WERI-Rb-1 (cell line): ENCODE measurements at regions not wholly inside any gene's neighbourhood (a gene's known extent, or its start where the extent isn't known, plus 50 kb on each side); places are given as distances from the start of the nearest gene placed in this dataset.
A peak's percentile ranks its signal among the peaks of the same experiment; 100 is the strongest.

Source experiments
- DNase-seq: peaks from one replicate; pipeline ENCODE4 v3.0.0-alpha.2; 2020
- H3K27ac ChIP-seq: fragments of 250-450 bp; sonication (Bioruptor Pico); 2 replicates; pipeline ENCODE4 v1.5.1; 2020; ENCODE audit warnings: mild to moderate bottlenecking, moderate library complexity
- H3K27me3 ChIP-seq: fragments of 250-450 bp; sonication (Bioruptor Pico); 2 replicates; pipeline ENCODE4 v1.5.1; 2021; ENCODE audit warnings: mild to moderate bottlenecking, low read depth, moderate library complexity; ENCODE audit not compliant: insufficient read depth, severe bottlenecking
- H3K36me3 ChIP-seq: fragments of 250-450 bp; sonication (Bioruptor Pico); 2 replicates; pipeline ENCODE4 v1.5.1; 2020; ENCODE audit warnings: mild to moderate bottlenecking, moderate library complexity
- H3K4me3 ChIP-seq: 2 replicates; pipeline ENCODE4 v1.5.1; 2011; ENCODE audit warnings: low read depth, mild to moderate bottlenecking, control low read depth, low read length
- H3K9me3 ChIP-seq: fragments of 250-450 bp; sonication (Bioruptor Pico); 2 replicates; pipeline ENCODE4 v1.5.1; 2021; ENCODE audit warnings: mild to moderate bottlenecking, moderate library complexity; ENCODE audit not compliant: severe bottlenecking
- CTCF ChIP-seq: IDR thresholded peaks from 2 replicates; pipeline ENCODE4 v1.5.1; 2011; ENCODE audit warnings: low read depth, mild to moderate bottlenecking, control low read depth, inconsistent platforms, low read length

GRCh38 chr14:31994391-31995033 lies 82.6 kb upstream of the ARHGAP5 start:
- Histone ChIP-seq H3K9me3 (no peaks in the 10 kb centered on the region), H3K27ac (no peak overlapping the region), H3K36me3 (no peaks in the 10 kb centered on the region), H3K27me3 (no peaks in the 10 kb centered on the region), H3K4me3 (no peak overlapping the region)
- no peak for TF ChIP-seq CTCF
- DNase-seq: no peak

GRCh38 chr14:32003585-32003984 lies 73.5 kb upstream of the ARHGAP5 start:
- H3K9me3 ChIP-seq: no peaks in the 10 kb centered on the region
- H3K27me3 ChIP-seq: no peaks in the 10 kb centered on the region
- H3K36me3 ChIP-seq: no peaks in the 10 kb centered on the region
- no peak for DNase-seq
- H3K27ac ChIP-seq: no peak overlapping the region
- no peak for TF ChIP-seq CTCF
- no peak overlapping the region for H3K4me3 ChIP-seq

- H3K4me3 ChIP-seq: no peak overlapping the region
- no peak overlapping the region for H3K27ac ChIP-seq
Measured at GRCh38 chr14:32004300-32004699, 72.8 kb upstream of the ARHGAP5 start.

GRCh38 chr14:32005628-32006027 lies 71.5 kb upstream of the ARHGAP5 start:
- no peaks in the 10 kb centered on the region for H3K36me3 ChIP-seq
- H3K9me3 ChIP-seq: no peaks in the 10 kb centered on the region
- DNase-seq: no peak
- H3K4me3 ChIP-seq: no peak overlapping the region
- no peak for TF ChIP-seq CTCF
- no peak overlapping the region for H3K27ac ChIP-seq
- H3K27me3 ChIP-seq: no peaks in the 10 kb centered on the region

More at GRCh38 chr14:32004300-32004699, 72.8 kb upstream of the ARHGAP5 start:
- no peak for TF ChIP-seq CTCF
- no peak for DNase-seq
- H3K27me3 ChIP-seq: no peaks in the 10 kb centered on the region
- H3K36me3 ChIP-seq: no peaks in the 10 kb centered on the region
- no peaks in the 10 kb centered on the region for H3K9me3 ChIP-seq

- Histone ChIP-seq H3K36me3 (no peaks in the 10 kb centered on the region), H3K27ac (no peak overlapping the region), H3K4me3 (no peak overlapping the region), H3K9me3 (no peaks in the 10 kb centered on the region), H3K27me3 (no peaks in the 10 kb centered on the region)
- no peak for TF ChIP-seq CTCF
- peak; percentile 41 for DNase-seq
Measured at GRCh38 chr14:32006263-32007110, 70.6 kb upstream of the ARHGAP5 start.
